GM18507 (cell line): ENCODE measurements at regions not wholly inside any gene's neighbourhood (a gene's known extent, or its start where the extent isn't known, plus 50 kb on each side); places are given as distances from the start of the nearest gene placed in this dataset.
"Not testable (repeated sequence)": the region's sequence is repeated elsewhere in the genome, so short reads cannot be mapped to it uniquely, and the experiment has no call there.

Experiments used
- DNase-seq: peaks from one replicate; pipeline ENCODE4 v3.0.0; 2011; ENCODE audit warnings: low read depth; ENCODE audit not compliant: insufficient read length; ENCODE audit errors: extremely low spot score
- FAIRE-seq: peaks from 2 replicates; lab custom pipeline; 2011; peaks lifted over from hg19 to GRCh38; lab: Jason Lieb, UNC

- not testable (repeated sequence) for FAIRE-seq, DNase-seq
Observed at GRCh38 chr2:88961323-88961722, 269.9 kb downstream of the RPIA start.

- DNase-seq (no peak), FAIRE-seq (no peak)
Observed at GRCh38 chr2:88967844-88968243, 276.4 kb downstream of the RPIA start.

GRCh38 chr2:88978011-88978410 is 286.5 kb downstream of the RPIA start:
- not testable (repeated sequence) for DNase-seq, FAIRE-seq

GRCh38 chr2:88978446-88978845 is 287.0 kb downstream of the RPIA start:
- FAIRE-seq = not testable (repeated sequence)

GRCh38 chr2:88984079-88984478 is 292.6 kb downstream of the RPIA start:
- not testable (repeated sequence) for FAIRE-seq

More at GRCh38 chr2:88978446-88978845, 287.0 kb downstream of the RPIA start:
- DNase-seq = not testable (repeated sequence)

GRCh38 chr2:88986721-88987330 is 295.4 kb downstream of the RPIA start:
- FAIRE-seq, DNase-seq: not testable (repeated sequence)

More at GRCh38 chr2:88984079-88984478, 292.6 kb downstream of the RPIA start:
- DNase-seq = not testable (repeated sequence)

GRCh38 chr2:88988617-88989016 is 297.1 kb downstream of the RPIA start:
- not testable (repeated sequence) for FAIRE-seq

GRCh38 chr2:88992819-88993218 is 301.3 kb downstream of the RPIA start:
- not testable (repeated sequence) for DNase-seq, FAIRE-seq

More at GRCh38 chr2:88988617-88989016, 297.1 kb downstream of the RPIA start:
- DNase-seq = not testable (repeated sequence)

- FAIRE-seq, DNase-seq: not testable (repeated sequence)
Observed at GRCh38 chr2:88994856-88995255, 303.4 kb downstream of the RPIA start.

- DNase-seq, FAIRE-seq: not testable (repeated sequence)
Observed at GRCh38 chr2:88996588-88996987, 305.1 kb downstream of the RPIA start.

GRCh38 chr2:88999365-88999764 is 307.9 kb downstream of the RPIA start:
- FAIRE-seq (no peak), DNase-seq (no peak)

GRCh38 chr2:89000235-89000634 is 308.8 kb downstream of the RPIA start:
- FAIRE-seq = no peak
- DNase-seq = no peak

GRCh38 chr2:89004238-89004637 is 312.8 kb downstream of the RPIA start:
- not testable (repeated sequence) for DNase-seq, FAIRE-seq

GRCh38 chr2:89020566-89020965 is 329.1 kb downstream of the RPIA start:
- not testable (repeated sequence) for FAIRE-seq, DNase-seq

GRCh38 chr2:89026296-89026695 is 334.8 kb downstream of the RPIA start:
- FAIRE-seq, DNase-seq: not testable (repeated sequence)

- not testable (repeated sequence) for FAIRE-seq, DNase-seq
Observed at GRCh38 chr2:89027115-89027514, 335.6 kb downstream of the RPIA start.

GRCh38 chr2:89027536-89027935 is 336.1 kb downstream of the RPIA start:
- not testable (repeated sequence) for FAIRE-seq, DNase-seq

GRCh38 chr2:89029257-89029656 is 337.8 kb downstream of the RPIA start:
- not testable (repeated sequence) for DNase-seq, FAIRE-seq

GRCh38 chr2:89048138-89049066 is 356.9 kb downstream of the RPIA start:
- FAIRE-seq = peak; percentile 9
- not testable (repeated sequence) for DNase-seq

GRCh38 chr2:89058616-89059015 is 367.1 kb downstream of the RPIA start:
- not testable (repeated sequence) for DNase-seq, FAIRE-seq
